ENCODE measurements at regions not wholly inside any gene's neighbourhood (a gene's known extent, or its start where the extent isn't known, plus 50 kb on each side); places are given as distances from the start of the nearest gene placed in this dataset.

GRCh38 chr5:164392531-164392930 is 887.1 kb downstream of the MAT2B start:
- DNase-seq (ENCODE audit: low read depth) = no peak

- DNase-seq (ENCODE audit: low read depth) = no peak
Measured at GRCh38 chr5:164394686-164395194, 889.3 kb downstream of the MAT2B start.

- no peak for DNase-seq (ENCODE audit: low read depth)
Measured at GRCh38 chr5:164412531-164412930, 907.1 kb downstream of the MAT2B start.

GRCh38 chr5:164420161-164420560 is 914.7 kb downstream of the MAT2B start:
- no peak for DNase-seq (ENCODE audit: low read depth)

DNA sequence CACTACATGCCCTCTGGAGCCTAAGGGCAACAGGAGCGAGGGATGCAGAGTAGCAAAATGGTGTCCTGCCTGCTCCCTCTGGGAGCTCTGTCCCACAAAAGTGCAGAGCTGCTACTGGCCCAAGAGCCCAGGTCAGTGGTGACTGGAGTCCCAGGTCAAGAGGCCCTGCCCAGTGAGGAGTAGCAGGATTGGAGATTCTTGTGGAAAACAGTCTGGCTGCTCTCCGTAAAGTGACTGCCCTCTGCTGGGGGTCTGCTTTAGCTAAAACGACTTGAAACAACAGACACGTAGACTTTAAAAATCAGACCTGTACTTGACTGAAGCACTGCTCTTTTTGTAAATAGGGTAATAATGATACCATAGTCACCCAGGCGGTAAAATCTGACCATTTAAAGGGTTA is 917.0 kb downstream of the MAT2B start:
- DNase-seq (ENCODE audit: low read depth) = no peak

GRCh38 chr5:164431634-164432304 is 926.4 kb downstream of the MAT2B start:
- DNase-seq (ENCODE audit: low read depth) = no peak

DNA sequence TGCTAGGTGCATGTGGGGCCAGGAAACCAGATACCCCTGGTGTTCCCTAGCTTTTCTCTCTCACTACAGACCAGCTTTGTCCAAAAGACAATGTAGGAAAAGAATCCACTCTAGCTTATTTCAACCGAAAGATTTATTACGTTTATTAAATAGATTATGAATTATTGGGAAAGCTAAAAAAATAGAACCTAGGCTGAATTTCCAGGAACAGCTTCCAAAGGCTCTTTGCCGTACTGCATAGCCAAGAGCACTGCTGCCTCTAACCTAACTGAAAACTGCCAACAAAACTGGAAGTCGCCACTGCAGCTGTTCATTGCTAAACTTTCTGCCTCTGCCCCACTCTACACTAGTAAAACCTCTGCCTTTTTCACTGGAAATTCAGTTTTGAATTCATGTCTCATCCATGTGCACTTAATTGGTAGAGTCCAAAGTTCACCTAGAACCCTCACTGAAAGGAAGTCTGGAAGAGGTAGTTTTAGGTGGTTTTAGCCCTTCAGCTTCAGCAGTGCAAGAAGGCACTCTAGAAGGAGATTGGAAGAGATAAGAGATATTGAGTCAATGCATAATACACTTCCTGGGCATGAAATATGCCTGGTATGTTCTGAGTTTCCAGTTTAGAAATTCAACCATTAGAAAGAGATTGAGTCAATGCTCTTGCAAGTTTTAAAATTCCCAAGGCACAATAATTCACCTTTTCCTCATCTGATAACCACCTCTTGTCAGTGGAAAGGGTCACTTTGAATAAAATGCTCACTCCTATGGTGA is 927.9 kb downstream of the MAT2B start:
- DNase-seq (ENCODE audit: low read depth) = no peak

DNA sequence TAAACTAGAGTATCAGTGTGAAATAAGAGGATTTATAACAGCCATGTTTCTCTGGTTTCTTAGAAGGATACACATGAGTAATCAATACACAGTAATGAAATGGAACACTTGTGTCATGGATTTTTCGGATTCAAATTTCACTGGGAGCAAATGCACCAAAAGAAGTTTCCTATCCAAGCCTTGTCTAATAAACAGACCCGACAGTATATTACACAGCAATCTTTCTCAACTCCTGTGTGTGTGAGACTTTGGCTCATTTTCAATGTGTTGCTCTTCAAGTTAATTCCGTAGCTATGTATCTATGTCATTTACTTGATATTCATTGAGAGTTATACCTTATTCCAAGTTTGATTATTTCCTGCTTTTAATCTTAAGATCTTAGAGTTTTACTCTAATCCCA is 930.2 kb downstream of the MAT2B start:
- no peak for DNase-seq (ENCODE audit: low read depth)

- DNase-seq (ENCODE audit: low read depth) = no peak
Measured at GRCh38 chr5:164439799-164440198, 934.4 kb downstream of the MAT2B start.

DNA sequence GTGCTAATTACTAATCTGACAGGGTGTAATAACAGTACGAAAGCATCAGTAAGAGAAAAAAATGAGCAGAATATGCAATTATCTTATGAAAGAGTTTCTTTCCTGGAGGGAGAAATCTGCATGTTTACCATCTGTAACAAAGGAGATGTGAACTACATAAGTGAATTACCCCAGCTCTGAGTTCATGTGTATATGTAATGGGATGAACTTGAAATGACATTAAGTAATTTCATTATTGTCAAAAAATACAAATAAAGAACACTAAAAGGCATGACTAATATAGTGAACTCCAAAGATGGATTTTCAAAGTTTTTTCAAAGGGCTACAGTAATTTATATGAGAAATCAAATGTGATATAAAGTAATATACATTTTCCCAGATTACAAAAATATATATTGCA is 944.0 kb downstream of the MAT2B start:
- no peak for DNase-seq (ENCODE audit: low read depth)

DNA sequence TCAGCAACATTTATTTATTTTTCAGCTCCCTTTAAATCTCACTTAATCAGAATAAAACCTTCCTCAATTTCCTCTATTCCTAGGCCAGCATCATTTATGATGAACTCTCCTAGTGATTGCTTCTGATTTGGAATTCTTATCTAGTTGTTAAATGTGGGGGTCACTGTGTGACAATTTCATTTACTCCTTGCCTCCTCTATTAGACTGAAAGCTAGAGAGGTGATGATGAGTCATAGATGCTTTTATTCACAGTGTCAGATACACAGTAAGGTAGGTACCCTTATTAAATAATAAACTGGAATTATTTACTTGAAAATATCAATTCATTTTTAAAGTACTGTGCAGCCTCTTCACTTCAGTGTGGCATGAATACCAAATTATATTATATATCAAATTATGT is 960.6 kb downstream of the MAT2B start:
- DNase-seq (ENCODE audit: low read depth) = no peak

- no peak for DNase-seq (ENCODE audit: low read depth)
Measured at GRCh38 chr5:164470312-164470711, 964.9 kb downstream of the MAT2B start.

DNA sequence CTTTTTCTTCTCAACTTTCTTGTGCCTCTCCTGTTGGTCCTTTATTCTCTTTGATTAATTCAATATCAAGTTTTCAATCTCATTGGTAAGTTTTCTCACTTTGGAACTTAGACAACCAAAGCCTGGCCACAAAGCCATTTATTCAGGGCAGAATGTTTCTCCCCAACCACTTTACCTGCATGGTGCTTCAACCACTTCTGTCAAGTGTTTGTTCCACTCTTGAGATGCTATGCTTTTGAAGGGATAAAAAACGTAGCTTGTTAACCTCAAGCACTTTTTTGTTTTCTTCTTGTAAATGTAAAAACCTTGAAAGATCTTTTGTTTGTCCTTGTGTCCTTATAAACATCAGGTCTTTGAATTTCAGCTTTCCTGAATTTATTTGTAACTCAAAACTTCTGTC is 966.7 kb downstream of the MAT2B start:
- no peak for DNase-seq (ENCODE audit: low read depth)

DNA sequence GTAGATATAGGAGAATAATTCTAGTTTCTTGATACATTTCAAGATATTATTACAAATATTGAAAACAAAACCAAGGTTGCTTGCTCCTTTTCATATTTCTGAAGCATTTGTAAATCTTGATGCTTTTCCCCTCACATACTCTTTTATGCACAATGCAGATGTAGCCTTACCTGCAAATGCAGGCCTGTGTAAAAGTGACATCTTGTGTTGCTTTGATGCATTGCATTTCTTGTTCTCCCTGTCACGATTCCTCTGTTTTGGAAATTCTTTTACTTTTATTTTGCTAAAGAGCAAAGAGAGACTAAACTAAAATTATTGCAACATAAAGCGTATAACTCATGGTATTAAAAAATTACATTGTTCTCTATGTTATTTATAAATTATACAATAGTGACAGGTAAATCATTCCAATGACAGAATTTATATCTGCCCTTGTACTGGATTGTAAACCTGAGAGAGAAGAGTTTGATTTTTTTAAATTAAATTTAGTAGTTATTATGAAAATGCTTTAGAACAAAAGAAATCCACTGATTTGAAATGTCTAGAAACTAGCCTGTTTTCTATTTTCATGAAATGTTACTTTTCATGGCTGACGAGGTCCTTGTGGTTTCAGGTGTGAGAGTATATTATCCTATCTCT is 970.0 kb downstream of the MAT2B start:
- no peak for DNase-seq (ENCODE audit: low read depth)

- no peak for DNase-seq (ENCODE audit: low read depth)
Measured at GRCh38 chr5:164481270-164481669, 975.9 kb downstream of the MAT2B start.

DNA sequence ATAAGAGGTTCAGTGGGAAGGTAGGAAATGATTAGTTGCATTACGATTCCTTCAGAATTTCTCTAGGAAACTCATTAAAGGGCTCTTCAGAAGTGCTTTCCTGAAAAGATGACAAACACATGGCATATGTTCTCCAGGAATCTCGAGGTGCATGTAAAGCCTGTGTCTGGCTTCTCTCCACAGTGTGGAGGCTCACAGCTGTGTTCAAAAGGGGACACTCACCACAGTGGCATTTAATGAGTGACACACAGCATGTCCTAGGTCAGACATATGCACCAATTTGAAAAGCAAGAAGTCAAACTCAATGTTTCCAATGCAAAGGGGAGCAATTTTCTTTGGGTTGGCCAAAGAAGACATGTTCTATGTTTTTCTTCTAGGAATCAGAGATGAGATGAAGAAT is 976.9 kb downstream of the MAT2B start:
- no peak for DNase-seq (ENCODE audit: low read depth)

DNA sequence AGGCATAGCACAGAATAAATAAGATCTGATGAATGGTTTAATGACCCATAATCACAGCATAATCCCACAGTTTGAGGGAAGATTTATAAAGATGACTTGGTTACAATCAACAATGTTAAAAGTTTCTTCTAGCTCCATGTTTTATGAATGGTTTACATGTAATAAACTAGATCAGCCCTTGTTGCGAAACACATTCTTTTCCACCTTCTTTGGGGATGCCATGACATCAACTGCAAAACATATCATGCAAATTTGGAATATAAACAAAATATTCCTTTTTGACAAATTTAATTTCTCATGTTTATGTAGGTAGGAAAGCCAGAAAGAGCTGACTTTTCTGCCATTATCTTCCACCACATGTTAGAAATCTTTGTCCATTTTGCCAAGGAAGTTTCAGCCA is 979.5 kb downstream of the MAT2B start:
- no peak for DNase-seq (ENCODE audit: low read depth)

DNA sequence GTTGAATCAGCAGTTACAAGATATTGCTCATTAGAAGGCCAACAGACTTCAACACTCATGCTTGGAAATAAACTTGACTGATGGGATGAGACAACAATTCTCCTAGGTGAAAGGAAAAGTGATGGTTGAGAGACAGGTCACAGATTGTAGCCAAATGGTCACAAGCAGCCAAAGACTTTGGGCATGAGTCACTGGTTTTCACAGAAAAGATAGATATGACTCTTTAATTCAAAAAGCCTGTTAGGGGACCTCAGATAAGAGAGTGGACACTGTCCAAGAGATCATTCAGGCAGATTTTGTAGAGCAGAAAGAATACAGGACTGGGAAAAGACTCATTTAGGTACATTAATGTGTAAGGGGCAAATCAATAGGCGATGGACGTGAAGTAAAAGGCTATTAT is 982.5 kb downstream of the MAT2B start:
- DNase-seq (ENCODE audit: low read depth) = no peak

DNA sequence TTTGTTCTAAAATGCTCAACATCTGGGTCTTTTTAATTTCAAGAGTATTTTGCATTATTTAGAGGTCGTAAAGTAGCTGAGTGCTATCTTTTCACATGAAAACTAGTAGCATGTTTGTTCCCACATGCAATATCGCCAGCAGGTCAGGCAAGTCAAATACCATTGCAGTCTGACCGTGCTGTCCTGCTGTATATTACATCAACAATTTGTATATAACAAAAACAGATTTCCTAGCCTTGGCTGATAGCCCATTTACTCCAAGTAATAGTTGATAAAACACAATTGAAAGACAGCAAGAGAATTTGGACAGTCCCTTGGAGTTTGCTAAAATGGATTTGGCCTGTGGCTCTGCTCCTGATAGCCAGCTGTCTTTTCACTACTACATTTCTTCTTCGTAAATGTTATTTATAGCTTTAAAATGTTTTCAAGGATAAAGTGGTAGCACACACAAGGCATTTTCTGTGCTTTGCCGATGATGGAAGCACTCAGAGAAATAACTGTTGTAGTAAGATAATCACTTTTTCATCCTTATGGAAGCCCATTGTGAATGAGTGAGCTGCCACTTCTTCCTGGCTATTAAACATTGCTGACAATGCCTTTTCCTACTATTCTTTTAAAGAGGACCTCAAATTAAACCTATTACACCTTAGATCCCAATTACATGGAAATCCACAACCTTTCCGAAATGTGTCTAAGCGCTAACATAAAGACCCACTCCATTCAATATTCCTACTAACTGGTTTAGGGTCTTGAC is 992.1 kb downstream of the MAT2B start:
- DNase-seq (ENCODE audit: low read depth) = no peak

DNA sequence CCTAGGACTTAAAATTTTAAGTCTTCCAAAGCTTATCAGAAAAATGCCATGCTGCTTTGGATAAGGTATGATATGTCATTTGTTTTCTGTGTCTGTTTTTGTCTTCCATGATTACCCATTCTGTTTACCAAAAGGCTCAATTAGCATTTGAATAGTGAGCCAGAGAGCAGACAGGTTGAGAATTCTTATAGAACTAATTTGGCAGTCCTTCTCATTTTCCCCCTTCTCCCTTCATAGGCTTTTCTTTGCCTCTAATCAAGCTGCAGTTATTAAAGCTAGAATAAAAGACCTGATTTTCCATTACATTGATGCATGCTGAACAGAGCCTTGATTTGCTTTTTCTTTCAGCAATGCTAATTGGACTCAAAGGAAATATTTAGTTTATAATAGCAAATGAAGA is 993.0 kb downstream of the MAT2B start:
- DNase-seq (ENCODE audit: low read depth) = no peak

DNA sequence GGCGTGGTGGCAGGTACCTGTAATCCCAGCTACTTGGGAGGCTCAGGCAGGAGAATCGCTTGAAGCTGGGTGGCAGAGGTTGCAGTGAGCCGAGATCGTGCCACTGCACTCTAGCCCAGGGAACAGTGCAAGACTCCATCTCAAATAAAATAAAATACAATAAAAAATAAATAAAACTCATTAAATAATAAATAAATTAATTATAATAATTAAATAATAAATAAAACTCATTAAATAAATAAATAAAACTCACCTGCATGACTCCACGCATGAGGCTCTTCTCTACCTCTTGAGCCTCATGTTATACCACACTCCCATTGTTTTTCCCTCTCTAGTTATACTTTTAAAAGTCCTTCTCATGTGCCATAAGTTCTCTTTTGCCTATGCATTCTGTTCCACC is 995.4 kb downstream of the MAT2B start:
- DNase-seq (ENCODE audit: low read depth) = no peak

DNA sequence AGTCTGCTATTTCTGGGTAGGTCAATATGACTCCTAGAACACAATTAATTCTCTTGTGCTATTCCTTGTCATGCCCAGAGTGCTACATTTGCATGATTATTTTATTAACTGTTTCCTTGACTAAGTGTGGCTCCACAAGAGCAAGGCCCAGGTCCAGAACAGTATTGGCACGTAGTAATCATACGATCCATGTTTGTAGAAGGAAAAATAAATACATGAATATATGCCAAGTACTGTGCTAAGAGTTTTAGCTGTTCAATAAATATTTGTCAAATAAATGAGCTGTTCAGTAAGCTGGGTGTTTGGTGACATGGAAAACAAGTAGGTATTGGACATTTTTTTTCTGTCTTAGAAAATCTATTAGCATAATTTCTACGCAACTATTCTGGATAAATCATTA is 995.9 kb downstream of the MAT2B start:
- no peak for DNase-seq (ENCODE audit: low read depth)
